ENCODE measurements at regions not wholly inside any gene's neighbourhood (a gene's known extent, or its start where the extent isn't known, plus 50 kb on each side); places are given as distances from the start of the nearest gene placed in this dataset.
A peak's percentile ranks its signal among the peaks of the same experiment; 100 is the strongest.

- peak in 1 of 3 donors; percentile 25 for TF ChIP-seq CTCF (IDR thresholded peaks at IDR 0.05)
- no peak for TF ChIP-seq POLR2A (IDR thresholded peaks at IDR 0.05)
Observed at GRCh38 chr4:12724510-12724909, 759.6 kb downstream of the RAB28 start.
